HepG2 (cell line): ENCODE measurements at regions not wholly inside any gene's neighbourhood (a gene's known extent, or its start where the extent isn't known, plus 50 kb on each side); places are given as distances from the start of the nearest gene placed in this dataset.

Source experiments
- ATAC-seq: fragments of 200-7000 bp; cut with Tn5 transposase; 3 replicates; pipeline ENCODE4 v1.9.1; 2020; ENCODE audit warnings: mild to moderate bottlenecking, moderate library complexity
- BruUV-seq: library from RNA; stranded (reverse); fragments of 400-500 nt; replicated peaks from 2 replicates; lab custom pipeline; 2021; lab: Mats Ljungman, UMichigan
- CTCF ChIA-PET: fragments of 300-600 bp; formaldehyde crosslinking; extraction: SDS; loops from one replicate; lab custom pipeline; 2021; ENCODE audit warnings: low total read pairs, inconsistent platforms, low intra/inter-chr PET ratio; lab: Yijun Ruan, JAX
- POLR2A ChIA-PET: fragments of 350-600 bp; sonication (Branson Sonifier 250); formaldehyde crosslinking; loops from one replicate; lab custom pipeline; 2020; ENCODE audit warnings: antibody characterized with exemption, inconsistent platforms; lab: Yijun Ruan, JAX
- DNase-seq: peaks from one replicate; pipeline ENCODE4 v3.0.0-alpha.2; 2015; ENCODE audit warnings: low spot score
- FAIRE-seq: peaks from 3 replicates; lab custom pipeline; 2011; peaks lifted over from hg19 to GRCh38; lab: Jason Lieb, UNC
- H2AFZ ChIP-seq: one replicate; pipeline ENCODE4 v1.6.1; 2011; ENCODE audit warnings: low read length, inconsistent platforms
- H3K27ac ChIP-seq: fragments of 300-600 bp; 3 replicates; pipeline ENCODE4 v1.8.0; 2011; ENCODE audit warnings: mixed run types, mild to moderate bottlenecking, mixed read lengths, low read length, inconsistent platforms; ENCODE audit not compliant: insufficient read depth; ENCODE audit errors: extremely low read length
- H3K27me3 ChIP-seq, 2 experiments: fragments of 200-600 bp in 1 of 2; 2 replicates in 1 of 2; 3 replicates in 1 of 2; pipeline versions ENCODE4 v1.6.0 to v1.8.0; 2011; ENCODE audit warnings: low read length in 2 of 2, mild to moderate bottlenecking in 2 of 2, moderate library complexity in 2 of 2, inconsistent platforms in 1 of 2; ENCODE audit not compliant: insufficient read depth in 2 of 2, control insufficient read depth in 1 of 2
- H3K36me3 ChIP-seq, 2 experiments: fragments of 200-600 bp in 1 of 2; replicated peaks in 1 of 2; 2 replicates in 1 of 2; 3 replicates in 1 of 2; pipeline versions ENCODE4 v1.5.1 to v1.8.0; 2011; ENCODE audit warnings: low read length in 2 of 2, inconsistent platforms in 1 of 2; ENCODE audit not compliant: insufficient read depth in 2 of 2, control insufficient read depth in 1 of 2
- H3K4me1 ChIP-seq: 2 replicates; pipeline ENCODE4 v1.5.1; 2012; ENCODE audit warnings: low read length, inconsistent platforms; ENCODE audit not compliant: insufficient read depth
- H3K4me2 ChIP-seq: 2 replicates; pipeline ENCODE4 v1.6.0; 2011; ENCODE audit warnings: low read depth, low read length, inconsistent platforms
- H3K4me3 ChIP-seq, 3 experiments: fragments of 200-600 bp in 1 of 3; sonication (generic), shearing (Covaris generic) in 1 of 3; replicated peaks in 1 of 3; 2 replicates each; pipeline ENCODE4 v1.5.1; 2011 to 2016; ENCODE audit warnings: low read length in 3 of 3, inconsistent platforms in 2 of 3, low read depth in 2 of 3, mild to moderate bottlenecking in 2 of 3, control low read depth in 1 of 3, mixed read lengths in 1 of 3; ENCODE audit not compliant: insufficient read depth in 1 of 3
- H3K79me2 ChIP-seq: one replicate; pipeline ENCODE4 v1.6.1; 2011; ENCODE audit warnings: low read length, inconsistent platforms; ENCODE audit not compliant: insufficient read depth
- H3K9ac ChIP-seq: 2 replicates; pipeline ENCODE4 v1.6.0; 2011; ENCODE audit warnings: mild to moderate bottlenecking, low read depth, low read length, inconsistent platforms; ENCODE audit not compliant: insufficient read depth
- H3K9me3 ChIP-seq: 2 replicates; pipeline ENCODE4 v1.5.1; 2012; ENCODE audit warnings: mild to moderate bottlenecking, low read length
- H4K20me1 ChIP-seq: 2 replicates; pipeline ENCODE4 v1.6.0; 2011; ENCODE audit warnings: inconsistent platforms, mild to moderate bottlenecking, low read length, moderate library complexity; ENCODE audit not compliant: insufficient read depth
- GPBP1L1 ChIP-seq: sonication (generic); formaldehyde crosslinking; IDR thresholded peaks from 2 replicates; pipeline ENCODE4 v1.5.0; 2020; ENCODE audit warnings: mild to moderate bottlenecking, missing genetic modification reagents
- HDAC1 ChIP-seq: sonication (generic); formaldehyde crosslinking; IDR thresholded peaks from 2 replicates; pipeline ENCODE4 v1.5.1; 2020; ENCODE audit warnings: mild to moderate bottlenecking, missing genetic modification reagents
- NFIB ChIP-seq: sonication (generic); formaldehyde crosslinking; IDR thresholded peaks from 2 replicates; pipeline ENCODE4 v1.9.0; 2021; ENCODE audit warnings: missing genetic modification reagents, mild to moderate bottlenecking, borderline replicate concordance
- PRMT3 ChIP-seq: sonication (generic); formaldehyde crosslinking; IDR thresholded peaks from 2 replicates; pipeline ENCODE4 v1.8.1; 2022; ENCODE audit warnings: low read depth, mild to moderate bottlenecking, moderate library complexity, missing genetic modification reagents, borderline replicate concordance
- ZNF329 ChIP-seq: sonication (generic); formaldehyde crosslinking; IDR thresholded peaks from 2 replicates; pipeline ENCODE4 v1.9.0; 2021; ENCODE audit warnings: low read depth, mild to moderate bottlenecking, missing genetic modification reagents
- ZNF501 ChIP-seq: sonication (generic); formaldehyde crosslinking; IDR thresholded peaks from 2 replicates; pipeline ENCODE4 v1.5.1; 2020; ENCODE audit warnings: mild to moderate bottlenecking, moderate library complexity, missing genetic modification reagents
- ZNF775 ChIP-seq: sonication (generic); formaldehyde crosslinking; IDR thresholded peaks from 2 replicates; pipeline ENCODE4 v1.4.0; 2020; ENCODE audit warnings: missing genetic modification reagents, mild to moderate bottlenecking, moderate library complexity, borderline replicate concordance
- ZNF777 ChIP-seq: sonication (generic); formaldehyde crosslinking; IDR thresholded peaks from 2 replicates; pipeline ENCODE4 v1.4.0; 2020; ENCODE audit warnings: missing genetic modification reagents
- WGBS: methylation state at CpG from one replicate; pipeline ENCODE4 v1.1.6; 2017; ENCODE audit warnings: low lambda C conversion rate; 5-methylcytosine and 5-hydroxymethylcytosine counted together
- in situ Hi-C: cut with HindIII; loops from 2 replicates; pipeline ENCODE4 v1.10.0; 2017; ENCODE audit warnings: low pct_unique_long_range_greater_than_20kb; ENCODE audit not compliant: extremely low pct_ligation_motif_present
- intact Hi-C: fragments of 100-400 bp; cut with micrococcal nuclease; formaldehyde crosslinking; loops from one replicate; pipeline ENCODE4 v1.10.0; 2022; ENCODE audit not compliant: unreplicated experiment
- TF ChIP-seq, protein P1 (sequence below): sonication (generic); formaldehyde crosslinking; IDR thresholded peaks from 2 replicates; pipeline ENCODE4 v1.5.1; 2020; ENCODE audit warnings: mild to moderate bottlenecking, missing genetic modification reagents, borderline replicate concordance

- Histone ChIP-seq H3K79me2 (no peaks in the 10 kb centered on the region), H2AFZ (no peak overlapping the region), H3K27me3 (peaks cover 0 to 10% of the 10 kb centered on the region in 2 experiments; a peak in 1 of 5 replicates), H3K4me1 (peaks cover 10% of the 10 kb centered on the region), H3K27ac (no peak overlapping the region), H3K4me2 (no peak overlapping the region), H3K4me3 (no peak overlapping the region), H4K20me1 (no peaks in the 10 kb centered on the region), H3K36me3 (no peaks in the 10 kb centered on the region), H3K9ac (no peak overlapping the region), H3K9me3 (no peaks in the 10 kb centered on the region)
- no peak for DNase-seq
- ChIA-PET POLR2A (no interaction called here), CTCF (no interaction called here)
- in situ Hi-C loops: no loop called here
- no peak for FAIRE-seq
- no peak for ATAC-seq
- TF ChIP-seq GPBP1L1 (CRISPR knock-in tag) (no peak), ZNF775 (CRISPR knock-in tag) (no peak), PRMT3 (CRISPR knock-in tag) (no peak), ZNF329 (CRISPR knock-in tag) (peak; percentile 94), ZNF777 (CRISPR knock-in tag) (0 out of 2 replicates have a peak, but pooled peaks have one; percentile 21), HDAC1 (no peak), NFIB (CRISPR knock-in tag) (no peak), ZNF501 (CRISPR knock-in tag) (no peak)
- TF ChIP-seq, protein P1, sequence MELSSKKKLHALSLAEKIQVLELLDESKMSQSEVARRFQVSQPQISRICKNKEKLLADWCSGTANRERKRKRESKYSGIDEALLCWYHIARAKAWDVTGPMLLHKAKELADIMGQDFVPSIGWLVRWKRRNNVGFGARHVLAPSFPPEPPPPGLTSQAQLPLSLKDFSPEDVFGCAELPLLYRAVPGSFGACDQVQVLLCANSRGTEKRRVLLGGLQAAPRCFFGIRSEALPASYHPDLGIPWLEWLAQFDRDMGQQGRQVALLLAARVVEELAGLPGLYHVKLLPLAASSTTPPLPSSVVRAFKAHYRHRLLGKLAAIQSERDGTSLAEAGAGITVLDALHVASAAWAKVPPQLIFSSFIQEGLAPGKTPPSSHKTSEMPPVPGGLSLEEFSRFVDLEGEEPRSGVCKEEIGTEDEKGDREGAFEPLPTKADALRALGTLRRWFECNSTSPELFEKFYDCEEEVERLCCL (CRISPR knock-in tag): no peak
- 47% methylated on average over 1 of the region's 1 CpG for WGBS
- intact Hi-C loops: no loop called here
- no TSS peak for BruUV-seq
Measured at GRCh38 chr20:37611852-37612251, 82.0 kb upstream of the CTNNBL1 start.
